ENCODE measurements at regions not wholly inside any gene's neighbourhood (a gene's known extent, or its start where the extent isn't known, plus 50 kb on each side); places are given as distances from the start of the nearest gene placed in this dataset.

DNA sequence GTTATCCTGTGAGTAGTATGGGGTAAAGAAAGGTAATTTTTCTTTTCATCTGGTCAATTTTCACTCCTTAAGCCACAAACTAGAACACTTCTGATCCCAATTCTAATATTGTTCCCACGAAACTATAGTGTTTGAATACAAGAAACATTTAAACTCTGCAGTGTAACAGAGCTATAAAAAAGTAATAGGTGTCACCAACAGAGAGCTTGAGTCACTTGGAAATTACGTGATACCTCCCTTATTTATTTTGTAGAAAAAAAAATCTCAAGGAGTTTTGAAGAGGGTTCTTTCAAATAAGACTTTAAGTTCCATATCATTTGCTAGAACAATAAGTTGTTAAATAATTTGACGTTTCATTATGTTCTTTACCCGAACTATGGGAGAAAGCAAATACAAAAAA lies 959.4 kb downstream of the JRKL start:
- TF ChIP-seq CTCF (IDR thresholded peaks at IDR 0.05): no peak
- no peak for TF ChIP-seq POLR2A (IDR thresholded peaks at IDR 0.05)

All from esophagus squamous epithelium (tissue), 4 donors.